Left renal pelvis (tissue), 4 donors: ENCODE measurements at regions not wholly inside any gene's neighbourhood (a gene's known extent, or its start where the extent isn't known, plus 50 kb on each side); places are given as distances from the start of the nearest gene placed in this dataset.
A peak's percentile ranks its signal among the peaks of the same experiment; 100 is the strongest.

Experiments
- DNase-seq, 4 donors: peaks; one replicate each; pipeline ENCODE4 v3.0.0-alpha.2; 2013; ENCODE audit warnings: low read depth in 4 of 4, low spot score in 3 of 4

- DNase-seq, result no peak
These were observed 182.8 kb downstream of the PIK3C3 start for GRCh38 chr18:42137693-42138375.

- DNase-seq, result no peak
These were observed 186.4 kb downstream of the PIK3C3 start for GRCh38 chr18:42141439-42141838.

- DNase-seq, result no peak
These were observed 200.0 kb downstream of the PIK3C3 start for GRCh38 chr18:42155024-42155423.

GRCh38 chr18:42156281-42156680 lies 201.2 kb downstream of the PIK3C3 start:
- no peak for DNase-seq

GRCh38 chr18:42157420-42157819 lies 202.4 kb downstream of the PIK3C3 start:
- no peak for DNase-seq

- DNase-seq, result no peak
These were observed 202.8 kb downstream of the PIK3C3 start for GRCh38 chr18:42157878-42158277.

GRCh38 chr18:42159146-42159545 lies 204.1 kb downstream of the PIK3C3 start:
- no peak for DNase-seq

- no peak for DNase-seq
These were observed 208.3 kb downstream of the PIK3C3 start for GRCh38 chr18:42163321-42163720.

- DNase-seq, result no peak
These were observed 209.5 kb downstream of the PIK3C3 start for GRCh38 chr18:42164556-42164955.

GRCh38 chr18:42165922-42166513 lies 211.0 kb downstream of the PIK3C3 start:
- DNase-seq, result no peak

- DNase-seq, result no peak
These were observed 213.5 kb downstream of the PIK3C3 start for GRCh38 chr18:42168487-42168886.

- DNase-seq, result no peak
These were observed 213.9 kb downstream of the PIK3C3 start for GRCh38 chr18:42168907-42169306.

- DNase-seq, result peak; percentile 12 to 30 (median 21)
These were observed 219.9 kb downstream of the PIK3C3 start for GRCh38 chr18:42174909-42175308.

- no peak for DNase-seq
These were observed 221.6 kb downstream of the PIK3C3 start for GRCh38 chr18:42176599-42176998.

- no peak for DNase-seq
These were observed 222.4 kb downstream of the PIK3C3 start for GRCh38 chr18:42177390-42177789.

- no peak for DNase-seq
These were observed 223.5 kb downstream of the PIK3C3 start for GRCh38 chr18:42178376-42179080.

GRCh38 chr18:42179542-42180121 lies 224.6 kb downstream of the PIK3C3 start:
- no peak for DNase-seq

GRCh38 chr18:42181474-42181873 lies 226.4 kb downstream of the PIK3C3 start:
- no peak for DNase-seq

GRCh38 chr18:42182728-42183700 lies 228.0 kb downstream of the PIK3C3 start:
- DNase-seq, result no peak

- DNase-seq, result no peak
These were observed 228.7 kb downstream of the PIK3C3 start for GRCh38 chr18:42183746-42184145.
